ENCODE measurements at regions not wholly inside any gene's neighbourhood (a gene's known extent, or its start where the extent isn't known, plus 50 kb on each side); places are given as distances from the start of the nearest gene placed in this dataset.

DNA sequence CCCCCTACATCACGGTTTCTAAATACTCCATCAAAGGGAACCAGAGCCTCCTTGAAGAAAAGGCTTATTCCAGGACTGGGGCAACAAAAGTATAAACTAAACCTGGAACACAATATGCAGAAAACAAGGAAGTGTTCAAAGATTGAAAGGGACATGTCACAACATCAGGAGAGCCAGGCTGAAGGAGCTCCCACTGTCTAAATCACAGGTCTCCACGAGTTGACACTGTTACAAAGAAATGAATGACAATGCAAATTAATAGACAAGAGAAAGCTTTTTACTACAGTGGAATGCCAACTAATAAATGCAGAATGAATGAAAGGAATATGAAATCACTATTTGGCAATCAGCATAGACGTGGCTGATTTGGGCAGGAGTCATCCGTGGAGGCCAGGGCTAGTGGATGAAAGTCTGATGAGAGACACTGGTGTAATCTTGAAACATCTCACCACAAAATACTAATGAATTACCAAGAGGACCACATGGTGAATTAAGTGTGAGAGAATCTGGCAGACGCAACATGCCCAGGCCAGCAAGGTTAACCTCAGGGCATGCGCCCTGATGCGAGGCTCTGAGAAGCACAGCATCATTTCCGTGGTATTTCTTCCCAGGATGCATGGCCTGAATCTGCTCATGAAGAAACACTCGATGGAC, 123.8 kb upstream of the TJP1 start:
- DNase-seq, result no peak

DNA sequence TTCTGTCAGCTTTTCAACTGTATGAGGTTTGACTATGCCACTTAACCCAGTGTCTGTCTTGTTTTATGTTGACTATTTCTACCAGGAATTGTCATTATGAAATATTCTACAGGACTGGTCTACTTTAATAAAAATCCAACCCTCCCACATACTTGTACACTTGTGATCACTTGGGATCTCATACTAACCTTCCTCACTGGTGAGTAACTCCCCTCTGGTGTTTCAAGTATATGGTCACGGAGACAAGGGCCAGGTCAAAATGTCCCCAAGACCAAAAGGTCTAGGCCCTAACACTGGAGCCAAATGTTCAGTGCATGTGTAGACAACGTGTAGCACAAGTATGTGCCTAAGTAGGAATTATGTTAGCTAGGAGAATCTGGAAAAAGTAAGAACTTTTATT, 122.7 kb upstream of the TJP1 start:
- no peak for DNase-seq

DNA sequence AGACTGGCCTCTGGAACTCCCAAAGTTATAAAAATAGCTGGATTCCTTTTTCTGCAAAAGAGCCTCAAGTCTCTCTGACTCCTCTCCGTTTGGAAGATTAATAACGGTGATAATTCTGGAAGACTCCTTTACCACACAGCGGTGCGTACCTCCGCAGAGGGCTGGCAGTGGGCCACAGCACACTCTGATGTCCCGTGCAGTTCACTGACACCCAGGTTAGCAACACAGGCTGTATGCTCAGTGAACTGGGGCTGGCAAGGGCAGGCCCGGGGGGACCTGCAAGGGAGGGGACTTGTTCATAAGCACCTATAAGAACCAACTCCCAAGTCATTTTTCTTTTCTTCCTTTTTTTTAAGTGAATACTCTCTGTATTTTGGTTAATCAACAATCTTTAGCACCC, 120.3 kb upstream of the TJP1 start:
- DNase-seq, result no peak

DNA sequence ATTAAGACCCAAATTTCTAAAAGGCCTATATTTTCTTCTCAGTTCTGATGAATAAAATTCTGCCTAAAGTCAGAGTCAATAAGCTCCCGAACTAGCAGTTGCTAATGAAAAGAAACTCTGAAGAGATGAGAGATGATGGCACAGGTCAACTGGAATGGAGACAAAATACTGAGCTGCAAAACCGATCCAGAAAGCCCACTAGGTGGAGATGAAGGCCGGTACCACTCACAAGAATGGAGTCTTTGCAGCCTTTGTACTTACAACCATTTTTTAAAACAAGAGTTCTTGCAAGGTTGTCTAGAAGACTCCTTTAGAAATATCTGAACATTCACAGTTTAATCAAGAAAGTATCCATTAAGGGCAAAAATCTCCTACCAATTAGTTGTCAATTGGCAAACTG, 119.9 kb upstream of the TJP1 start:
- DNase-seq, result no peak

DNA sequence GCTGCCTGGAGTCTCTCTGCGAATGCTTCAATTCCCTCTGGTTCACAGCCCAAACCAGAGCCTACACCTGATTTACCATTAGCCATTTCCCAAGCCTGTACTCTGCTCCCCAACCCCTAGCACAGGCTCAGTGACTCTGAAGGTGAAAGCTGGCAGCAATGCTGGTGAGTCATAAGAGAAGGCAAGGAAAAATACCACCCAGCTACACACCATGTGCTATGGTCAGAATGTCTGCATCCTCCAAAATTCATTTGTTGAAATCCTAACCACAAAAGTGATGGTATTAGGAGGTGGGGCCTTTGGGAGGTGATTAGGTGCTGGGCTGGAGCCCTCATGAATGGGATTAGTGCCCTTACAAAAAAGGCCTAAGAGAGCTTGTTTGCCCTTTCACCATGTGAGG, 117.1 kb upstream of the TJP1 start:
- DNase-seq, result no peak

DNA sequence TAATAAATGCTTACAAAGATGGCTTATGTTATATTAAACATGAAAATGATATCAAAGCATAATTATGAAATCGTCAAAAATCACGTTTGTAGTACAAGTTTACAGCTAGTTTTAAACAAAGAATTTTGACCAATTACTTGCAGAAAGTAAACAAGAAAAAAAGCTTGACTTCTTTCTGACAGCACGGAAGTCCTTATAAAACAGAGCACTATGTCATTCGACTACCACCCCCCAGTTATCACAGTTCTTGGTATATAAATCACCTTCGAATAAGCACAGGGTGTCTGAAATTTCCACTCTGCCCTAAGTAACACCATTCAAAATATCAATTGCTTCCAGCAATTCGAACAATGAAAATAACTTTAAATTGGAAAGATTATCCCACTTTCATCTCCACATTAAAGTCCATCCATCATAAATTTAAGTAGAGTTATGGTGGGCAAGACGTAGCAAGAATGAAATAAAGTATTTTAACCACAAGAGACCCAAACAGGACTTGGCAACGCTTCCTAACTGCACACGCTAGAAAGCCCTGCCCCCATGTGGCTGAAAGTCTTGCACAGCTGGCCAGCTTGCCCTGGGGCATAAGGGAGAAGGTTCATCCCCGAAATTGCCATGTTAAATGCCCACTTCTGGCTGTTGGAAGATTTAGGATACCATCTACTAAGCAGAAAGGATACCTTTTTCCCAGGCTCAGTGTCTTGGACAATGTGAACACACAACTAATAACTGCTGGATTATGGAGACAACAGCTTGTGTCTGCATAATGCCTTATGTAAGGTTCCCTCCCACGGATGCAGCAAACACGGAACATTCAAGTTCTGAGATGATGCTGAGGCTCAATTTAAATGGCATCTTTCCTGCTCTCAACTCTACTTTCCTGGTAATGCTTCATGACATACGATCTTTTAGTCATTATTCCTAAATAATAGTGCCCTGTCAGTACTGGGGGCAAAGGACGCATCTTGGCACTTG, 116.4 kb upstream of the TJP1 start:
- DNase-seq, result no peak

DNA sequence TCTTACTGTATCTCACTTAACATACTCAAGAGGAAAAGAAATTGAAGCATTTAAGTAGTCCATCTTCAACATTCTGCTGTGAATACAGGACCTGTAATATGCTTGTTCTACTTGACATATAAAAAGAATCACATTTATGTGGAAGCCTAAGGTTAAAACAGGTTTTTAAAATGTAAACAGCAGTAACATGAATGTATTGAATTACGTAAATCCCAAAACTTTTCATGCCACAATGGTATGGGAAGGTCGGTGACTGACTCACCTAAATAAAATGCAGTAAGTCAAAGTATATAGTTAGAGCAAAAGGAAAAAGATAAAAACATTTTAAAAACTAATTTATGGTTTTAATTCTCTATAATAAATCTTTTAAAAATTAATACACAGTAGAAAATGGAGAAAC, 115.7 kb upstream of the TJP1 start:
- no peak for DNase-seq

- DNase-seq, result no peak
Measured at GRCh38 chr15:29936353-29937049, 114.2 kb upstream of the TJP1 start.

- peak; percentile 2 for DNase-seq
Measured at GRCh38 chr15:29935296-29936004, 113.2 kb upstream of the TJP1 start.

DNA sequence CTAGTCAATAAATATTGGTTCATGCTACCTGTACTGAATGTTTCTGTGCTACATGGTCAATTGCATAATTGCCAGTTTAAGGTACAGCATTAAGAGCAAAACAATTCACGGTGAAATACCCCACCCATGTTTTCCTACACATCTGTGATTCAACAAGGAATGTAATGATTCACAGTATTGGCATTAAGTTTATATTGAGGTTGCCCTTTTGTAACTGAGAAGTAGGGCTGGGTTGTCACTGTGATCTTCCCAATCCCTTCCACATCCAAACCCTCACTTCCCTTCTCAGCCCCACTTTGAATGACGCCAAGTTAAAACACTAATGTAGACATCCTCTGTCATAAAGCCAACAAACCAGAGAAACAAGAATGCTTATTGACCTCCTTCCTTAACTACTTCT, 112.0 kb upstream of the TJP1 start:
- DNase-seq, result no peak

GRCh38 chr15:29933042-29933803, 111.0 kb upstream of the TJP1 start:
- no peak for DNase-seq

- no peak for DNase-seq
Measured at GRCh38 chr15:29926083-29926388, 103.8 kb upstream of the TJP1 start.

DNA sequence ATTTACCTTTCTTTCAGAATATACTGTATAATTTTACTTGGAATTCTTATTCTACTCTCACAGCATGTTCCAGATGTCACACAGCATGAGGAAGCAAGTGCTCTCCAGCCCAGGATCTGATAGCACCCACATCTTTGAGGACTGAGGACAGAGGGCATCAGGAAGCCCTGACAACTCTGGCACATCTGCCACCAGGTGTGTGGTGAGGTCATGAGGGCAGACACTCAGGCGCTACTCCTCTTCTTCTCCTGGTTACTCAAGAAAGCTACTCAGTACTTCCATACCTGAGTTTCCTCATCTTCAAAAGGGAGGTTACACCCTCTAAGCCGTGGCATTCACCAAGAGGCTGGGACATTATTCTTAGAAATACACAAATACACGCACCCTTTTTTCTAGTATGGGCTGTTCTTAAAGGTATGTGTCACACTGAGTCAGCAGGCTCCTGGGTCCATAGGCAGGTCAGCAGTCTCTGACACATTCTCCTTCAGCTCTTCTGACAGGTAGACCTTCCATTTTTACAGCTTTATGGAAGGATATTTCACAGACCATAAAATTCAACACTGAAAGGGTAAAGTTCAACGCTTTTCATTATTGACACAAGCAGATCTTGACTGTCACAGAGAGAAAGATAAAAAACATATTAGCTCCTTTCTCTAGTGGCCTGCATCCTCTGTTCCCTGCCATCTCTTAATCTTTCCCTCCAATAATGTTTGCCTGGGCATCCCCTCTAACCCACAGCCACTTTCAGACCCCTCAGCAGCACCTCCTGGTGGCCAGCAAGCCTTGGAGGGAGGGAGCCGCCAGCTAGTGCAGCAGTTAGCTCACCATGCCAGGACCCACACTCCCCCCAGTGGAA, 103.2 kb upstream of the TJP1 start:
- peak; percentile 41 for DNase-seq

GRCh38 chr15:29924750-29925149, 102.5 kb upstream of the TJP1 start:
- no peak for DNase-seq

DNA sequence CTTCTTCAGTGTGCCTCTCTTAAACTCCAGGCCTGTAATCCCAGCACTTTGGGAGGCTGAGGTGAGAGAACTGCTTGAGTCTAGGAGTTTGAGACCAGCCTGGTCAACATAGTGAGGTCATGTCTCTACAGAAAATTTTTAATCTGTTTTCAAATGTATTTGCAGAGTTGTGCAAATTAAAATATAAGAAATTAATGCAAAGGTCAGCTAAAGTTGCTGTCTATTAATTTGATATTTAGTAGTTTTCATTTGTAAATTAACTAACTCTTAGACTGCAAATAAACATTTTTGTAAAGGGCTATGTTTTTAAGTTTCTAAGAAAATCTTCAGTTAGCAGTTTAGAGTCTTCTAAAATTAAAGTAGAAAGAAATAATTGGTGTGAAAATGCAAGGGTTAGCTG, 99.9 kb upstream of the TJP1 start:
- DNase-seq, result no peak

- no peak for DNase-seq
Measured at GRCh38 chr15:29921130-29921601, 98.9 kb upstream of the TJP1 start.

DNA sequence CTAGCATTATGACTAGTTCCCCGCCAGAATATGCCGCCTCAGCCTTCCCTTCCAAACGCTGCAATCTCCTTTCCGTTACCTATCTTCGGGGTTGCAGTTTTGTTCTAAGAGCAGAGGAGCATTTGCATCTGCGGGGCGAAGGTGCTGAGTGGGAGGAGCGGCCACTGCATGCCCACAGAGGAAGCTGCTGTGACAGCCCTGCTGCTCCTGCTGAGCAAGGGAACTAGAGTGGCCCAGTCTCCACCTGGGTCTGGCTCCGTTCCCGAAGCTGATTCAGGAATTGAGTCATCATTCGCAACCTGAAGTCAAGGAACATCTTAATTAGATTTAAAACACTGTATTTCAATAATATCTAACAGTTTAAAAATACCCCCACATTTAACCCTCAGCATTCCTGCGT, 98.2 kb upstream of the TJP1 start:
- DNase-seq, result no peak

GRCh38 chr15:29919380-29919881, 97.2 kb upstream of the TJP1 start:
- no peak for DNase-seq

DNA sequence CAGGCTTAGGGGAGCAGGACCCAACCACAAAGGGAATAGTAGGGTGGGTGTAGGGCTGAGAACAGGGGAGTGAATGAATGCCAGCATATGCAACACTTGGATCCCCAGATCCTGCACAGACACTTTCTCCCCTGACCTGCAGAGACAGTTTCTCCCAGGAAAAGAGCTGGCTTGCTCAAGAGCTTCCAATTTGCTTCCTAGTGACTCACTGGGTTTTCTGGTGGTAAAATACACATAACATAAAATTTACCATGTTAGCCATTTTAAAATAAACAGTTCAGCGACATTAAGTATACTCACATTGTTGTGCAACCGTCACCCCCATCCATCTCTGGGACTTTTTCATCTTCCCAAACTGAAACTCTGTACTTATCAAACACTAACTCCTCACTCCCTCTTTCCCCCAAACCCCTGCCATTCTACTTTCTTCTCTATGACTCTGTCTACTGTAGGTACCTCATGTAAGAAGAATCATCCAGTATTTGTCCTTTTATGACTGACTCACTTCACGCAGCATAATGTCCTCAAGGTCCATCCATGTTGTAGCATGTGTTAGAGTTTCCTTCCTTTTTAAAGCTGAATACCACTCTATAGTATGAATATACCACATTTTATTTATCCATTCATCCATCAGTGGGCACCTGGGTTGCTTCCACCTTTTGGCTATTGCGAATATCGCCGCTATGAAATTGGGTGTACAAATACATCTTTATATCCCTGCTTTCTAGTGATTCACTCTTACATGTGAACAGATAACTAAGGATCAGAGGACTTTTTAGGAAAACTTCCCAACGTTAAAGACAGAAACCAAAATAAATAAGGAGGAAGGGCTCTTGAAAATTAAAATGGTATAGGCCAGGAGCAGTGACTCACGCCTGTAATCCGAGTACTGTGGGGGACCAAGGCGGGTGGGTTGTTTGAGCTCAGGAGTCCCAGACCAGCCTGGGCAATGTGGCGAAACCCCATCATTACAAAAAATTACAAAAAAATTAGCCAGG, 95.6 kb upstream of the TJP1 start:
- no peak for DNase-seq

GRCh38 chr15:29914511-29914926, 92.3 kb upstream of the TJP1 start:
- no peak for DNase-seq

All from activated CD4-positive, alpha-beta T cell treated with anti-CD3 and anti-CD28 coated beads, Interleukin-10, Interleukin-2, amounts not matched to agents 100 ng/mL and 50 ng/mL, durations not matched to agents 16 hours and 8 hours (primary cell).